ENCODE measurements at regions not wholly inside any gene's neighbourhood (a gene's known extent, or its start where the extent isn't known, plus 50 kb on each side); places are given as distances from the start of the nearest gene placed in this dataset.

GRCh38 chr2:128556633-128557032, 238.0 kb upstream of the HS6ST1 start:
- DNase-seq = no peak

DNA sequence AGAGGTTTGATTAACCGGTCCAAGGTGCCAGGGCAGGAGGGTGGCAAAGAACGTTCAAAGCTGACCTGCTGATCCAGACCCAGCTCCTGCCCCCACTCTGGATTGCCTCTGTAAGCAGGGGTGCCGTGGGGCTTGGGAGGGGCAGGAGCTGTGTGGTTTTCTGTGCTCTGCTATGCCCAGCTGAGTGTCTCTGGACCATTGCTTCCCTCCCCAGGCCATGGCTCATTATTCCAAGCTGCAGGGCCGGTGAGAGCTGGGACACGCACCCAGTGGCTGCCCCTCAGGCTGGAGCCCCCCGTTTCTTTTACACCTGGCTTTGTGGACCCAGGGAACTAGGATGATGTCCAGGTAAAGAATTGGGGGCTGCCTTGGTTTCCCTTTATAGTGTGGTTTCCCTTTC, 238.4 kb upstream of the HS6ST1 start:
- DNase-seq = no peak

- DNase-seq = peak; percentile 43 to 82 (median 59)
These were observed 239.2 kb upstream of the HS6ST1 start for GRCh38 chr2:128557831-128558241.

- DNase-seq = peak; percentile 17 to 43 (median 26)
These were observed 239.8 kb upstream of the HS6ST1 start for GRCh38 chr2:128558441-128558840.

- no peak for DNase-seq
These were observed 240.3 kb upstream of the HS6ST1 start for GRCh38 chr2:128558895-128559532.

DNA sequence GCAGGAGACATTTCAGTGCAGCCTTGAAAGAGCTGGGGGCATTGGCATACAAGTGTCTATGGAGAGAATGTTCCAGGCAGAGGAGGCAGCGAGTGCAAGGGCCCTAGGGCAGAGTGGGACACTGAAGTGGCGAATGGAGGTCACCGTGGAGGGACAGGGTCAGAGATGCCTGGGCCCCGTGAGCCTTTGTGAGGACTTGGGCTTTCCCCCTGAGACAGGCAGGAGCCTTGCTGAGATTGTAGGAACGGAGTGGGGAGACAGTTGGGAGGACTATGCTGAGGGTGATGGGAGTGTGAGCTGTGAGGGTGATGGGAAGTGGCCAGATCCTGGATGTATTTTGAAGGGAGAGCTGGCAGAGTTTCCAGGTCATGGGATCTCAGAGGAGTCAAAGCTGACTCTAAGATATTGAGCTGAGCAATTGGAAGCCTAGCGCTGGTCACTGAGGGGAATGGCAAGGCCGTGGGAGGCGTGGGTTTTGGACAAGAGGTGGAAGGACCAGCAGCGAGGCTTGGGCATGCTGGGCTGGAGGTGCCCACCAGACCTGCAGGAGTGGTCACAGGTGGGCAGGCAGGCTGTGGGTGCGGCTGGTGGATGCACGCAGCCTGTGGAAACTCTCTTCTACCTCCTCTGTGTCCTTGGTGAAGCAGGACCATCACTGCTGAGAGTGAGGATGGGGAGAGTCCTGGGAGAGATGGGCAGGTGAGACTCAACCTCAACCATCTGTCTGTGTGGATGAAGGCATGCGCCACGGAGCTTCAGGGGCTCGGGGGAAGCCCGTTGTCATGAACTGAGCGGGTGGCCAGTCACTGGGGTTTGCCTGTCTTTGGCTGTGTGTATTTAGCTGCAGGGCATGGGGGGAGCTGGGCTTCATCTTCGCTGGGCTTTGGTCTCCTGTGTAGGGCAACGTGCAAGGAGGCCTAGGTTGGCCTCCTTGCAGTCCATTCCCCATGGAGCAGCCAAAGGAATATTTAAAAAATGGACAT, 241.2 kb upstream of the HS6ST1 start:
- DNase-seq = no peak

DNA sequence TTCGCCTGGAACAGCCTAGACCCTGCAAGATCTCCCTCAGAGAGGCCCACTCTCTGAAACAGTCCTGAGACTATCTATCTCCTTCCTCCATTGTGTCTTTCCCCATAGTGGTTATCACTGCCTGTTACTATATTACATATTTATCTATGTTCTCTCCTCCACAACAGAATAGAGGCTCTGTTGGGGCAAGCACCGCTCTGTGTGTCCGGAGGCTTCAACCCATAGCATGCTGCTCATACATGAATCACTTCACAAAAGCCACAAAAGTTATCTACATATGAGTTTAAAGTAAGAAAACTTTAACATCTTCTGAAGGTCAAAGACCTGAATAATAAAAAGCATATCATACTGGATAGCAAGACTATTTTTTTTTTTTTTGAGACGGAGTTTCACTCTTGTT, 242.1 kb upstream of the HS6ST1 start:
- DNase-seq = no peak

GRCh38 chr2:128562471-128563347, 244.0 kb upstream of the HS6ST1 start:
- DNase-seq = no peak

- no peak for DNase-seq
These were observed 244.7 kb upstream of the HS6ST1 start for GRCh38 chr2:128563348-128563687.

- no peak for DNase-seq
These were observed 245.5 kb upstream of the HS6ST1 start for GRCh38 chr2:128564131-128564530.

GRCh38 chr2:128564551-128564950, 245.9 kb upstream of the HS6ST1 start:
- DNase-seq = no peak

GRCh38 chr2:128565441-128565840, 246.8 kb upstream of the HS6ST1 start:
- no peak for DNase-seq

DNA sequence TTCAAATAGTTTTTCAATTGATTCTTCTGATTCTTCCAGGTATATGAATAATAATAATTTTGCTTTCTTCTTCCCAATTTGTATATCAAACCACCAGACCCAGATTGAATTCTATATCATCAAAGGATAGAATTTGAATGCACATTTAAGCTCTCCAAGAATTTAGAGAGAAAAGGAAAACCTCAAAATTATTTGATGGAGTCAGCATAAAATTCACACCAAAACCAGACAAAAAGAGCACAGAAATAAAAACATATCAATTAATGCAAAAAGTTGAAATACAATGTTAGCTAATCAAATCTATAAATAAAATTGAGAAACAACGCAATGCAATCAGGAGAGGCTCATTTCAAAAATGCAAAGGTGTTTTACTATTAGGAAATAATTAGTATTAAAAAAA, 248.0 kb upstream of the HS6ST1 start:
- DNase-seq = no peak

DNA sequence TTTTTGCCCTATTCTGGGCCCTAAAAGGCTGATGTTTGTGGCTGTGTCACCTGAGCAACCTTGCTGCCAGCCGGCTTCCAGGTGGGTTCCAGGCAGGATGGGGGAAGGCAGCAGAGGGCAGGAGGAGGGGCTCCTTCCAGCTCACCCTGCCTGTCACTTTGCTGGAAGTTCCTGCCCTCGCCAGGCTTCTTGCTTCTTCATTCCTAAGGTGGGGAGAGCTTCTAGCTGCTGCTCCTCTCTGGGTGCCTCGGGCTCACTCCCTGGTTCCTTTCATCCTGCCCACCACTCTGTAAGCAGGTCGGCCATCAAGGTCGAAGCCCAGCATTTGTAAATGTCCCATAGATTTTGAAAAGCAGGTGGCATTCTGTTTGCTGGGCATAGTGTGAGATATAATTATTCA, 249.4 kb upstream of the HS6ST1 start:
- no peak for DNase-seq

DNA sequence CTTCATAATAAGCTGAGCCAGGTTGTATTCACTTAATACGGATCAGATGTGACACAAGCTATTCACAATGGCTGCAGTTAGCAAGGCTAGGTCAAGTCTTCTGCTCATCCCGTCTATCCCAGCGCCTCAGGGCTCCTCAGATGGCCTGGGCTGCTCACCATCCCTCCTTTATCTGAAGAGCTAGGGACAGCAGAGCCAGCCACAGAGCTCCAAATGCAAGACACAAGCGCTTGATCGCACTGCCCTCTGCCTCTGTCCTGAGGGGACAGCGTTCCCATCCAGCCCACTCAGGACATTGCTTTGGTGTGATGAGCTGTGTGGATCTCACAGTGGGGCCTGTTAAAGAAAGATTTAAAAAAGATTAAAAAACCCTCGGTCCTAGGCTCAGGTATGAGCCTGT, 254.4 kb upstream of the HS6ST1 start:
- no peak for DNase-seq

DNA sequence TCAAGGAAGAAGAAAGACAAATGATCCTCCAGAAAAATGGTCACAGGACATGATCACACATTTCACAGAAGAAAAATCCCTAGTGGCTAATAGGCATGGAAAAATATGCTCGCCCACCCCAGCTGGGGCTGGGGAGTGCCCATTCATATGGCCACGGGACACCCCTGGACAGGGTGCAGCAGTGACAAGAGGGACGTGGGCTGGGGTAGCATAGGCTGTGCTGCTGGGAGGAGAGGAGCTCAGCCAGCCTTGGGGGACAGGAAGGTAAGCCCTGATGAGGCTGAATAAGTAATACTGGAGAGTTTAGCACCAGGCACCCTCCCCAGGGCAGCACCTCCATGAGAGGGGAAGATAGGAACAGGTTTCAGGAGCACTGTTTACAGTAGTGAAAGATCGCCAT, 254.9 kb upstream of the HS6ST1 start:
- no peak for DNase-seq

DNA sequence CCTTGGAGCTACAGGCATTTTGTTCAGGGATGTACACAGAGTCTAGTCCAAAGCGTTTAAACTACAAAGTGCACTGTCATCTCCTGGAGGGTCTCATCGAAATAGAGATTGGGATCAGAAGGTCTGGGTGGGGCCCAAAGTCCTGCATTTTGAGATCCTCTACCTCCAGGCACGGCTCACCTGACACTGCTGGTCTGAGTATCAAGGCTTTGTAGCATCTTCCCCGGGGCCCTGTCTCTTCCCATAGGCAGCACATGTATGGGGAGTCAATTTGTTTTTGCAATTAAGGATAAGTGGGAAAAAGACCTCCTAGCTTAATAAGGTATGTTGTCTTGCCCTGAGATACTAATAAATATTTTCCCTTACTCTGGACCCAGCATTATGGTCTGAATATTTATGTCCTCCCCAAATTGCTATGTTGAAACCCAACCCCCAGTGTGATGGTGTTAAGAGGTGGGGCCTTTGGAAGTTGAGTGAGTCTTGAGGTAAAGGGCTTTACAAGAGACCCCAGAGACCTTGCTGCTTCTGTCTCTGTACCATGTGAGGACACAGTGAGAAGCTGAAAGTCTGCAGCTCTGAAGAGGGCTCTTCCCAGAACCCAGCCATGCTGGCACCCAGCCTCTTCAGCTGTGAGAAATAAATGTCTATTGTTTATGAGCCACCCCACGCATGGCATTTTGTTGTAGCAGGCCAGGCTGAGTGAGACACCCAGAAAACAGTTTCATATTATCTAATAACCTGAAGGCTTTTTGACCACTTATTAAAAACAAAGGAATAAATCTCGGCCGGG, 258.7 kb upstream of the HS6ST1 start:
- DNase-seq = no peak

- DNase-seq = no peak
These were observed 260.0 kb upstream of the HS6ST1 start for GRCh38 chr2:128578406-128579390.

GRCh38 chr2:128579825-128580224, 261.2 kb upstream of the HS6ST1 start:
- no peak for DNase-seq

DNA sequence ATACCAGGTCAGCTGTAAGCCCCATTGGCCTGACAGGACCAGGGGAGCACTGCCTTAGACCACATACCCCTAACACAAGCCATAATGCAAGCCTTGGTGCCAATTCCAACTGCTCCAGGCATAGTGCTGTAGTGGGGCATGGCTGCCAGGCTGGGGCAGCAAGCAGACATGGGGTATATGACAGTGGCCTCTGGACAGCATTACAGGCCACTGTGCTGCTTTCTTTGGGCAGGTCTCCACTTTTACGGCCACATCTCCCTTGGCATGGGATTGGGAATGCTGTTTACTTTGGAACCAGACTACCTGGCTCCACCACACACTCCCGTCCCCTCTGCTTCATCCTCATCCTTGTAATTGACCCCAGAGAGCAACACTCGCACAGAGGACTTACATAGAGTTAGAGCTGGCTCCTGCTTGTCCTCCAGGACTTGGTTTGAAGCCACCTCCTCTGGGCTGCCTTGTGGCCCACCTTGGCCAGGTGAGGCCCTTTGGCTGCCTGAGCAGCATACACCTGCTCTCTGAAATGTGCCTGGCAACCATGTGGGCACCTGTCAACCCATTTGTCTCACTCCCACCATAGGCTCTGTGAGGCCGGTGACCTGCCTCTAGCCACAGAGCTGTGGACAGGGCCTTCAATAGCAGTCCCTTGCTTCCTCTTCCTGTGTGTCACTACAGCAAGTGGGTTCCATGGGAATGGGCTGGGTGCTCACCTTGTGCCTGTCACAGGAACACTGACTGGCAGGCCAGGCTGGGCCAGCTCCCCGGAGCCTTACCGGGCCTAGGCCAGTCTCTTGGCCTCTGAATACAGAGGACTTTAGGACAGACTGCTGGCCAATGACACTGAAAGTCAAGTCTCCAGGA, 262.6 kb upstream of the HS6ST1 start:
- DNase-seq = no peak
